ENCODE measurements at regions not wholly inside any gene's neighbourhood (a gene's known extent, or its start where the extent isn't known, plus 50 kb on each side); places are given as distances from the start of the nearest gene placed in this dataset.

- Histone ChIP-seq H3K9me3 (ENCODE audit: severe bottlenecking) (no peaks in the 10 kb centered on the region), H3K4me1 (ENCODE audit: insufficient read depth, poor library complexity, severe bottlenecking) (no peaks in the 10 kb centered on the region), H3K27me3 (ENCODE audit: insufficient read depth, poor library complexity, severe bottlenecking) (no peaks in the 10 kb centered on the region), H3K27ac (ENCODE audit: poor library complexity, severe bottlenecking) (no peak overlapping the region), H3K36me3 (ENCODE audit: low read depth) (no peaks in the 10 kb centered on the region), H3K4me3 (ENCODE audit: severe bottlenecking) (no peak overlapping the region)
- DNase-seq (ENCODE audit: low spot score) = peak; percentile 65
- TF ChIP-seq, protein P1, sequence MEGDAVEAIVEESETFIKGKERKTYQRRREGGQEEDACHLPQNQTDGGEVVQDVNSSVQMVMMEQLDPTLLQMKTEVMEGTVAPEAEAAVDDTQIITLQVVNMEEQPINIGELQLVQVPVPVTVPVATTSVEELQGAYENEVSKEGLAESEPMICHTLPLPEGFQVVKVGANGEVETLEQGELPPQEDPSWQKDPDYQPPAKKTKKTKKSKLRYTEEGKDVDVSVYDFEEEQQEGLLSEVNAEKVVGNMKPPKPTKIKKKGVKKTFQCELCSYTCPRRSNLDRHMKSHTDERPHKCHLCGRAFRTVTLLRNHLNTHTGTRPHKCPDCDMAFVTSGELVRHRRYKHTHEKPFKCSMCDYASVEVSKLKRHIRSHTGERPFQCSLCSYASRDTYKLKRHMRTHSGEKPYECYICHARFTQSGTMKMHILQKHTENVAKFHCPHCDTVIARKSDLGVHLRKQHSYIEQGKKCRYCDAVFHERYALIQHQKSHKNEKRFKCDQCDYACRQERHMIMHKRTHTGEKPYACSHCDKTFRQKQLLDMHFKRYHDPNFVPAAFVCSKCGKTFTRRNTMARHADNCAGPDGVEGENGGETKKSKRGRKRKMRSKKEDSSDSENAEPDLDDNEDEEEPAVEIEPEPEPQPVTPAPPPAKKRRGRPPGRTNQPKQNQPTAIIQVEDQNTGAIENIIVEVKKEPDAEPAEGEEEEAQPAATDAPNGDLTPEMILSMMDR (IDR thresholded peaks at IDR 0.05; ENCODE audit: poor library complexity, severe bottlenecking) = no peak
- peak; percentile 95 for ATAC-seq (ENCODE audit: low read depth)
Measured at GRCh38 chr1:228902781-228903433, 167.6 kb downstream of the RHOU start.

DNA sequence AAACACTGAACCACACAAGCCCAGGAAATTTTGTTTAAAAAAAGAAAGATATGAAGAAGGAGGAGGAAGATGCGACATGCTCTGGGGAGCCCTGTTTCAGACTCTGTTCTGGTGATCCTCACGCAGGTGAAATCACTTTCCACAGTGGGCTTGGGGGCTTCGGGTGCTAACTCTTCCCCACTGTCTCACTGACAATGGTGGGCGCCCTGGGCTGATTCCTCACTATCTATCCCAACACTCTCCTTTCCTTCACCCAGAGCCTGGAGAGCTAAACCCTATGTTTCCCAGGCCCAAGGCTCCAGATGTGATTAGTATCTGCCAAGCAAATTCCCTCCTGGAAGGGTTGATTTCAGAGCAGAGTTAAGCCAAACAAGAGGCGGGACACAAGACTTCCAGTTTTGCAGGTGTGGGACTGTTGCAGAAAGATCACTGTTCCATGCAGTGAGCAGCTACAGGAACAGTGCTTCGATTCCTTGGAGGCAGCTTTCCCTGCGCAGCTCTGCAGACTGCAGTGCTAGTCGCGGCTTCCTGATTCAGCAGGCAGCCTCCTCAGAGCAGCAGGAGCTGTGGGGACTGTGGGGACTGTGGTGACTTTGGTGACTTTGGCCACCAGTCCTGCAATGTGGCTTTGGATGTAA is 168.3 kb downstream of the RHOU start:
- Histone ChIP-seq H3K4me3 (ENCODE audit: severe bottlenecking) (no peak overlapping the region), H3K27ac (ENCODE audit: poor library complexity, severe bottlenecking) (no peak overlapping the region)

GRCh38 chr1:228904222-228904621 is 168.9 kb downstream of the RHOU start:
- no peak for DNase-seq (ENCODE audit: low spot score)
- H3K9me3 ChIP-seq (ENCODE audit: severe bottlenecking) = no peaks in the 10 kb centered on the region
- H3K27me3 ChIP-seq (ENCODE audit: insufficient read depth, poor library complexity, severe bottlenecking) = no peaks in the 10 kb centered on the region
- no peak overlapping the region for H3K27ac ChIP-seq (ENCODE audit: poor library complexity, severe bottlenecking)
- H3K4me3 ChIP-seq (ENCODE audit: severe bottlenecking) = no peak overlapping the region
- TF ChIP-seq, protein P1 (IDR thresholded peaks at IDR 0.05; ENCODE audit: poor library complexity, severe bottlenecking) = no peak
- no peaks in the 10 kb centered on the region for H3K36me3 ChIP-seq (ENCODE audit: low read depth)
- H3K4me1 ChIP-seq (ENCODE audit: insufficient read depth, poor library complexity, severe bottlenecking) = no peaks in the 10 kb centered on the region
- ATAC-seq (ENCODE audit: low read depth) = no peak

More for the DNA sequence above, 168.3 kb downstream of the RHOU start:
- H3K27me3 ChIP-seq (ENCODE audit: insufficient read depth, poor library complexity, severe bottlenecking) = no peaks in the 10 kb centered on the region
- no peaks in the 10 kb centered on the region for H3K4me1 ChIP-seq (ENCODE audit: insufficient read depth, poor library complexity, severe bottlenecking)
- no peaks in the 10 kb centered on the region for H3K36me3 ChIP-seq (ENCODE audit: low read depth)
- ATAC-seq (ENCODE audit: low read depth) = no peak
- TF ChIP-seq, protein P1 (IDR thresholded peaks at IDR 0.05; ENCODE audit: poor library complexity, severe bottlenecking) = no peak
- H3K9me3 ChIP-seq (ENCODE audit: severe bottlenecking) = no peaks in the 10 kb centered on the region
- DNase-seq (ENCODE audit: low spot score) = no peak

DNA sequence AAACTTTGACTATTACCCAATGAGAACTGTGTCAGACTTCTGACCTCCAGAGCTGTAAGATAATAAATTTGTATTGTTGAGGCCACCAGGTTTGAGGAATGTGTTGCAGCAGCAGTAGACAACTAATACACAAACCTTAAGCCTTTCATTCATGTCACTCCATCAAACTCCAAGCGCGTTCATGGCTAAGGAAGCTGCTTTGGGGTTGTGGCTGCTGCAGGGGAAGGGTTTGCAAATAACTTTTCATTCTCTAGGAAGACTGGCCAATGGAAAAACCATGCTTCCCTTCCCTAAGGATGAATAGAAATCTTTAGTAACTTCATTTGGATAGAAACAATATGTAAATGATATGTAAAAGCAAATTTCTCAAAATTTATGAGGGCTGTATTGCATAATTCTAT is 170.4 kb downstream of the RHOU start:
- TF ChIP-seq, protein P1 (IDR thresholded peaks at IDR 0.05; ENCODE audit: poor library complexity, severe bottlenecking) = no peak
- Histone ChIP-seq H3K9me3 (ENCODE audit: severe bottlenecking) (no peaks in the 10 kb centered on the region), H3K27ac (ENCODE audit: poor library complexity, severe bottlenecking) (no peak overlapping the region), H3K4me1 (ENCODE audit: insufficient read depth, poor library complexity, severe bottlenecking) (no peaks in the 10 kb centered on the region), H3K4me3 (ENCODE audit: severe bottlenecking) (no peak overlapping the region), H3K27me3 (ENCODE audit: insufficient read depth, poor library complexity, severe bottlenecking) (no peaks in the 10 kb centered on the region), H3K36me3 (ENCODE audit: low read depth) (no peaks in the 10 kb centered on the region)
- DNase-seq (ENCODE audit: low spot score) (no peak), ATAC-seq (ENCODE audit: low read depth) (no peak)

Data from RWPE2 (cell line).